ENCODE measurements at regions not wholly inside any gene's neighbourhood (a gene's known extent, or its start where the extent isn't known, plus 50 kb on each side); places are given as distances from the start of the nearest gene placed in this dataset.

DNA sequence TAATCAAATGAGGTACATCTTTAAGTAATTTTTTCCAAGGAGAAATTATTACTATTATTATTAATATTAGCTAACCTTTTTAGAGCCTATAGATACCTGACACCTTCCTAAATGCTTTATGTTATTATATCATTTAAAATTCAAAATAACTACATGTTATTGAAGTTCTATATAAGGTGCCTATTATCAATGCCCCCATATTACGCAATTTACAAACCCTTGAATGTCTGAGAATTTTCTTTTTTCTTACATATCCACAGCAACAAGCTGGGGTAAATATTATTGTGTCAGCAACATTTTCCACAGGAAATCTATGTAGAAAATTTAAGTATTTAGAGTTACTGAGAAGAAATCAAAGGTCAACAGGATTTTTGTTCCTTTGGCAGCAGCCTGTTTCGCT, 327.3 kb downstream of the NXPE2 start:
- H3K9ac ChIP-seq (ENCODE audit: insufficient read depth, low read length): no peak overlapping the region
- H3K9me3 ChIP-seq (ENCODE audit: control insufficient read depth, insufficient read depth, low read depth, low read length): no peaks in the 10 kb centered on the region
- no peaks in the 10 kb centered on the region for H3K36me3 ChIP-seq (ENCODE audit: control insufficient read depth, insufficient read depth, low read length)
- no peaks in the 10 kb centered on the region for H3K4me1 ChIP-seq (ENCODE audit: control insufficient read depth, extremely low read depth, insufficient read depth, low read length)
- no peaks in the 10 kb centered on the region for H4K20me1 ChIP-seq (ENCODE audit: control insufficient read depth, extremely low read depth, insufficient read depth, low read length)
- H3K4me2 ChIP-seq (ENCODE audit: extremely low read depth, insufficient read depth, low read length): no peak overlapping the region
- H3K4me3 ChIP-seq (replicated peaks in 1 of 4; ENCODE audit: control extremely low read depth in 1 of 4, insufficient read depth in 1 of 4, low read depth in 3 of 4, low read length in 4 of 4): no peak overlapping the region
- no peak overlapping the region for H2AFZ ChIP-seq (ENCODE audit: low read length)
- H3K27me3 ChIP-seq (ENCODE audit: control insufficient read depth, insufficient read depth, low read length): no peaks in the 10 kb centered on the region
- TF ChIP-seq, protein P1, sequence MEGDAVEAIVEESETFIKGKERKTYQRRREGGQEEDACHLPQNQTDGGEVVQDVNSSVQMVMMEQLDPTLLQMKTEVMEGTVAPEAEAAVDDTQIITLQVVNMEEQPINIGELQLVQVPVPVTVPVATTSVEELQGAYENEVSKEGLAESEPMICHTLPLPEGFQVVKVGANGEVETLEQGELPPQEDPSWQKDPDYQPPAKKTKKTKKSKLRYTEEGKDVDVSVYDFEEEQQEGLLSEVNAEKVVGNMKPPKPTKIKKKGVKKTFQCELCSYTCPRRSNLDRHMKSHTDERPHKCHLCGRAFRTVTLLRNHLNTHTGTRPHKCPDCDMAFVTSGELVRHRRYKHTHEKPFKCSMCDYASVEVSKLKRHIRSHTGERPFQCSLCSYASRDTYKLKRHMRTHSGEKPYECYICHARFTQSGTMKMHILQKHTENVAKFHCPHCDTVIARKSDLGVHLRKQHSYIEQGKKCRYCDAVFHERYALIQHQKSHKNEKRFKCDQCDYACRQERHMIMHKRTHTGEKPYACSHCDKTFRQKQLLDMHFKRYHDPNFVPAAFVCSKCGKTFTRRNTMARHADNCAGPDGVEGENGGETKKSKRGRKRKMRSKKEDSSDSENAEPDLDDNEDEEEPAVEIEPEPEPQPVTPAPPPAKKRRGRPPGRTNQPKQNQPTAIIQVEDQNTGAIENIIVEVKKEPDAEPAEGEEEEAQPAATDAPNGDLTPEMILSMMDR (conservative IDR thresholded peaks at IDR 0.05 in 1 of 2, IDR thresholded peaks at IDR 0.05 in 1 of 2; ENCODE audit: low read depth in 1 of 2, low read length in 2 of 2): no peak
- no peak for TF ChIP-seq EZH2 (IDR thresholded peaks at IDR 0.05; ENCODE audit: low read length, missing control alignments)
- DNase-seq (ENCODE audit: low read depth in 2 of 2): no peak
- H3K79me2 ChIP-seq (ENCODE audit: control insufficient read depth, insufficient read depth, low read length): no peaks in the 10 kb centered on the region
- H3K27ac ChIP-seq (ENCODE audit: insufficient read depth, low read length): no peak overlapping the region

DNA sequence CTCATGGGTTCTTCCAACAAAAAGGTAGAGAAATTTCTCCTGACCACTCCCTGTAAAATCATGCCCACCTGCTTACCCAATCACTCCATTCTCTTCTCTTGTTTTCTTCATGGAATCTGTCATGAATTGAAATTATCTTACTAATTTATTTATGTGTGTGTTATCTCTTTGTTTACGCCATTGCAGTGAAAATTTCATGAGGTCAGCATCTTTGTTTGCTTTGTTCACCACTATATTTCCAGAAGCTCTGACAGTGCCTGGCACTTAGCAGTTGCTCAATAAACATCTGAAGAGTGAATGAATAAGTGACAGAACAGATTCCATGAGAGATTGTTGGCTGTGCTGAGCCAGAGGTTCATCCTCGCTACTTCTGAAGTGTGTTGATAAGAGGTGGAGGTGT, 329.5 kb downstream of the NXPE2 start:
- no peaks in the 10 kb centered on the region for H3K9me3 ChIP-seq (ENCODE audit: control insufficient read depth, insufficient read depth, low read depth, low read length)
- no peak for DNase-seq (ENCODE audit: low read depth in 2 of 2)
- no peaks in the 10 kb centered on the region for H3K79me2 ChIP-seq (ENCODE audit: control insufficient read depth, insufficient read depth, low read length)
- H3K27ac ChIP-seq (ENCODE audit: insufficient read depth, low read length): no peak overlapping the region
- no peaks in the 10 kb centered on the region for H4K20me1 ChIP-seq (ENCODE audit: control insufficient read depth, extremely low read depth, insufficient read depth, low read length)
- no peak for TF ChIP-seq EZH2 (IDR thresholded peaks at IDR 0.05; ENCODE audit: low read length, missing control alignments)
- TF ChIP-seq, protein P1 (conservative IDR thresholded peaks at IDR 0.05 in 1 of 2, IDR thresholded peaks at IDR 0.05 in 1 of 2; ENCODE audit: low read depth in 1 of 2, low read length in 2 of 2): no peak
- H3K4me2 ChIP-seq (ENCODE audit: extremely low read depth, insufficient read depth, low read length): no peak overlapping the region
- H3K4me1 ChIP-seq (ENCODE audit: control insufficient read depth, extremely low read depth, insufficient read depth, low read length): no peaks in the 10 kb centered on the region
- H3K4me3 ChIP-seq (replicated peaks in 1 of 4; ENCODE audit: control extremely low read depth in 1 of 4, insufficient read depth in 1 of 4, low read depth in 3 of 4, low read length in 4 of 4): no peak overlapping the region
- no peaks in the 10 kb centered on the region for H3K27me3 ChIP-seq (ENCODE audit: control insufficient read depth, insufficient read depth, low read length)
- no peak overlapping the region for H3K9ac ChIP-seq (ENCODE audit: insufficient read depth, low read length)
- no peak overlapping the region for H2AFZ ChIP-seq (ENCODE audit: low read length)
- H3K36me3 ChIP-seq (ENCODE audit: control insufficient read depth, insufficient read depth, low read length): no peaks in the 10 kb centered on the region

DNA sequence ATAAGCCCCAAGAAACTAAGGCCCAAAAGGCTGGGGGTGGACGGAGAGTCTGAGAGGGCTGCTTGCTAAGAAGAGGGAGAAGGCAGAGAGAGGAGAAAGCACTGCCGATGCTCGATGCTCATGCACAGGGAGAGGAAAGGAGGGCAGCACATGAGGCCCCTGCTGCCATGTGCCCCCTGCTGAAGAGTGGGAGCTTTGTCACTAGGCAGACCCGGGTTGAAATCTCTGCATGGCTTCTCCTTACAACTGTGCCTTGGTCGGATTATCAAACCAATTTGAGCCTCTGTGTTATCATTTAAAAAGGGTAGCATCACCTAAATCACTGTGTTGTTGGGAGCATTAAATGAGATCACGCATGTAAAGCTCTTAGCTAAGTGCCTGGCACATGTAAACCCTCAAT, 330.5 kb downstream of the NXPE2 start:
- no peak for TF ChIP-seq EZH2 (IDR thresholded peaks at IDR 0.05; ENCODE audit: low read length, missing control alignments)
- TF ChIP-seq, protein P1 (conservative IDR thresholded peaks at IDR 0.05 in 1 of 2, IDR thresholded peaks at IDR 0.05 in 1 of 2; ENCODE audit: low read depth in 1 of 2, low read length in 2 of 2): no peak
- Histone ChIP-seq H3K4me2 (ENCODE audit: extremely low read depth, insufficient read depth, low read length) (no peak overlapping the region), H3K9ac (ENCODE audit: insufficient read depth, low read length) (no peak overlapping the region), H4K20me1 (ENCODE audit: control insufficient read depth, extremely low read depth, insufficient read depth, low read length) (no peaks in the 10 kb centered on the region), H3K27ac (ENCODE audit: insufficient read depth, low read length) (no peak overlapping the region), H3K79me2 (ENCODE audit: control insufficient read depth, insufficient read depth, low read length) (no peaks in the 10 kb centered on the region), H2AFZ (ENCODE audit: low read length) (no peak overlapping the region), H3K9me3 (ENCODE audit: control insufficient read depth, insufficient read depth, low read depth, low read length) (no peaks in the 10 kb centered on the region), H3K4me1 (ENCODE audit: control insufficient read depth, extremely low read depth, insufficient read depth, low read length) (no peaks in the 10 kb centered on the region), H3K4me3 (replicated peaks in 1 of 4; ENCODE audit: control extremely low read depth in 1 of 4, insufficient read depth in 1 of 4, low read depth in 3 of 4, low read length in 4 of 4) (no peak overlapping the region), H3K36me3 (ENCODE audit: control insufficient read depth, insufficient read depth, low read length) (no peaks in the 10 kb centered on the region), H3K27me3 (ENCODE audit: control insufficient read depth, insufficient read depth, low read length) (no peaks in the 10 kb centered on the region)
- no peak for DNase-seq (ENCODE audit: low read depth in 2 of 2)
